ENCODE measurements at regions not wholly inside any gene's neighbourhood (a gene's known extent, or its start where the extent isn't known, plus 50 kb on each side); places are given as distances from the start of the nearest gene placed in this dataset.

DNA sequence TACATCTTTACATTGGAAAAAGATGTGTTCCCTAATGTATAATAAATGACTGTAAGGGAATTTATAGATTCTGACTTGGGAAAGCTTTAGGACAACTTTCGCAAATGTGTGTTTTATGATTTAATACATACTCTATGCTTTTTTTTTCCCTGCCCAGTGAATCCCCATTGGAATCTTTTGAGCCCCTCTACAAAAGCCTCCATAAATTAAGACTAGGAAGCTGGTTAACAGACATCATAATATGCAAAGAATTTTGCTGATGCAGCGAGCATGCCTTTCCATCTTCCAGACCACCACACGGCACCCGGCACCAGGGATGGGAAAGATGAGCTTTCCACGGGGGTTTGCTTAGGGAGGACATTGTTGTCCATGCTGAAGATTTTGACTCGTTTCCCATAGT lies 156.1 kb upstream of the IVNS1ABP start:
- 64% methylated on average over 6 of the region's 6 CpGs for WGBS (ENCODE audit: low lambda C conversion rate)
- H3K4me3 ChIP-seq (replicated peaks in 1 of 3; ENCODE audit: insufficient read depth in 1 of 3, low read depth in 2 of 3, low read length in 3 of 3): no peak overlapping the region
- H3K27ac ChIP-seq (ENCODE audit: extremely low read length, insufficient read depth, low read length): no peak overlapping the region
- CTCF ChIA-PET (ENCODE audit: low intra/inter-chr PET ratio, low total read pairs): no interaction called here
- POLR2A ChIA-PET: no interaction called here
- peaks cover 7% of the 10 kb centered on the region for H3K4me1 ChIP-seq (ENCODE audit: insufficient read depth, low read length)
- no peak for ATAC-seq
- TF ChIP-seq ATM (IDR thresholded peaks at IDR 0.05; ENCODE audit: borderline replicate concordance) (no peak), ZNF607 (CRISPR knock-in tag; IDR thresholded peaks at IDR 0.05; ENCODE audit: borderline replicate concordance) (no peak), CREM (IDR thresholded peaks at IDR 0.05) (no peak), CREM (CRISPR knock-in tag; IDR thresholded peaks at IDR 0.05) (no peak), MXD4 (CRISPR knock-in tag; IDR thresholded peaks at IDR 0.05) (no peak), ZNF543 (CRISPR knock-in tag; IDR thresholded peaks at IDR 0.05) (no peak), NONO (IDR thresholded peaks at IDR 0.05) (no peak), NONO (CRISPR knock-in tag; conservative IDR thresholded peaks at IDR 0.05) (no peak), MBD4 (IDR thresholded peaks at IDR 0.05; ENCODE audit: borderline replicate concordance, low read length) (no peak), SAFB2 (CRISPR knock-in tag; IDR thresholded peaks at IDR 0.05; ENCODE audit: borderline replicate concordance, low read depth) (no peak), NCOA5 (CRISPR knock-in tag; IDR thresholded peaks at IDR 0.05) (no peak), MBNL3 (CRISPR knock-in tag; conservative IDR thresholded peaks at IDR 0.05) (no peak), RBM22 (optimal IDR thresholded peaks at IDR 0.05; ENCODE audit: low read length) (no peak), ZNF121 (CRISPR knock-in tag; IDR thresholded peaks at IDR 0.05) (no peak), KMT2B (CRISPR knock-in tag; IDR thresholded peaks at IDR 0.05) (no peak), ZNF224 (CRISPR knock-in tag; IDR thresholded peaks at IDR 0.05) (no peak), SMAD9 (CRISPR knock-in tag; IDR thresholded peaks at IDR 0.05) (no peak)
- TF ChIP-seq, protein P1, sequence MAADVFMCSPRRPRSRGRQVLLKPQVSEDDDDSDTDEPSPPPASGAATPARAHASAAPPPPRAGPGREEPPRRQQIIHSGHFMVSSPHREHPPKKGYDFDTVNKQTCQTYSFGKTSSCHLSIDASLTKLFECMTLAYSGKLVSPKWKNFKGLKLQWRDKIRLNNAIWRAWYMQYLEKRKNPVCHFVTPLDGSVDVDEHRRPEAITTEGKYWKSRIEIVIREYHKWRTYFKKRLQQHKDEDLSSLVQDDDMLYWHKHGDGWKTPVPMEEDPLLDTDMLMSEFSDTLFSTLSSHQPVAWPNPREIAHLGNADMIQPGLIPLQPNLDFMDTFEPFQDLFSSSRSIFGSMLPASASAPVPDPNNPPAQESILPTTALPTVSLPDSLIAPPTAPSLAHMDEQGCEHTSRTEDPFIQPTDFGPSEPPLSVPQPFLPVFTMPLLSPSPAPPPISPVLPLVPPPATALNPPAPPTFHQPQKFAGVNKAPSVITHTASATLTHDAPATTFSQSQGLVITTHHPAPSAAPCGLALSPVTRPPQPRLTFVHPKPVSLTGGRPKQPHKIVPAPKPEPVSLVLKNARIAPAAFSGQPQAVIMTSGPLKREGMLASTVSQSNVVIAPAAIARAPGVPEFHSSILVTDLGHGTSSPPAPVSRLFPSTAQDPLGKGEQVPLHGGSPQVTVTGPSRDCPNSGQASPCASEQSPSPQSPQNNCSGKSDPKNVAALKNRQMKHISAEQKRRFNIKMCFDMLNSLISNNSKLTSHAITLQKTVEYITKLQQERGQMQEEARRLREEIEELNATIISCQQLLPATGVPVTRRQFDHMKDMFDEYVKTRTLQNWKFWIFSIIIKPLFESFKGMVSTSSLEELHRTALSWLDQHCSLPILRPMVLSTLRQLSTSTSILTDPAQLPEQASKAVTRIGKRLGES (CRISPR knock-in tag; IDR thresholded peaks at IDR 0.05; ENCODE audit: borderline replicate concordance): no peak
- no peaks in the 10 kb centered on the region for H4K20me1 ChIP-seq (ENCODE audit: insufficient read depth, low read length)
- H3K36me3 ChIP-seq (replicated peaks in 1 of 2; ENCODE audit: control insufficient read depth in 1 of 2, insufficient read depth in 2 of 2, low read length in 2 of 2): no peaks in the 10 kb centered on the region
- intact Hi-C loops (cut with micrococcal nuclease; ENCODE audit: unreplicated experiment): no loop called here
- H3K9me3 ChIP-seq (ENCODE audit: low read length): no peaks in the 10 kb centered on the region
- FAIRE-seq: no peak
- no peak overlapping the region for H3K4me2 ChIP-seq (ENCODE audit: low read depth, low read length)
- no peak for DNase-seq (ENCODE audit: low spot score)
- H2AFZ ChIP-seq (ENCODE audit: low read length): no peak overlapping the region
- H3K79me2 ChIP-seq (ENCODE audit: insufficient read depth, low read length): no peaks in the 10 kb centered on the region
- H3K9ac ChIP-seq (ENCODE audit: insufficient read depth, low read depth, low read length): no peak overlapping the region
- no TSS peak for BruUV-seq (replicated peaks)
- H3K27me3 ChIP-seq (ENCODE audit: control insufficient read depth in 1 of 2, insufficient read depth in 2 of 2, low read length in 2 of 2): peaks cover 0 to 4% of the 10 kb centered on the region in 2 experiments; a peak in 1 of 5 replicates
- in situ Hi-C loops (cut with HindIII; ENCODE audit: extremely low pct_ligation_motif_present, low pct_unique_long_range_greater_than_20kb): no loop called here
